ENCODE measurements at regions not wholly inside any gene's neighbourhood (a gene's known extent, or its start where the extent isn't known, plus 50 kb on each side); places are given as distances from the start of the nearest gene placed in this dataset.

DNA sequence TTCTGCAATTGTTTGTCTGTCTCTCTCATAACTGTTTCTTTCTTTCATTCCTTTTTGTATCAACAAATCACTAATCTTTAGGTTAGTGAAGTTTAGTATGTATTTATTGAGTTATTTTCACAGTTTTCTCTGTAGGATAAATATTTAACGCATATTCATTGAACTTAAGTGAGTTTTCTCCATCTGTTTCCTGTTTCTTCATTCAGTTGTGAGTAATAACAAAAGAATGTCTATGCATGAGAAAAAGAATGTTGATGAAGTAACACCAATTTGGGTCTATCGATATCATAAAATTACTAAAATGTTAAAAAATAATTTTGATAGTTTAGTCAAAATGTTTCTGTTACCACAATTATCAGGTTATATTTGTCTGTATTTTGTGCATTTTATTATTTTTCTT is 948.0 kb downstream of the DSC3 start:
- ATAC-seq (replicated peaks) (no peak), DNase-seq (no peak)
- Mint-ChIP-seq H3K27ac (no peak overlapping the region), H3K36me3 (no peaks in the 10 kb centered on the region), H3K4me3 (no peak overlapping the region), H3K4me1 (no peaks in the 10 kb centered on the region), H3K9me3 (peaks cover 0 to 3% of the 10 kb centered on the region in 2 donors), H3K27me3 (no peaks in the 10 kb centered on the region)

DNA sequence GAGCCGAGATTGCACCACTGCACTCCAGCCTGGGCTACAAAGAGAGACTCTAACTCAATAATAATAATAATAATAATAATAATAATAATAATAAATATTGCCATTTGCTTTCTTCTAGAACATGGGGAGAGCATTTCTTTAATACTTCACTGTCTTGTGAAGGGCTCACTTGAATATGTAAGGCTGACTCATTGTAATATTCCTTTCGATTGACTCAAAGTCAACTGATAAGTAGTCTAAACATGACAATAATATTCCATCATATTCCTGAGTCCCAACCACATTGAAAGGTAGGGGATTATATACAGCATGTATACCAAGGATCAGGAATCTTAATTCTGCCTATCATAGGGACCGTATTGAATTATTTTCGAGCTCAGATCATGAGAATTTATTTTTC is 949.2 kb downstream of the DSC3 start:
- Mint-ChIP-seq H3K4me3 (no peak overlapping the region), H3K36me3 (no peaks in the 10 kb centered on the region), H3K4me1 (no peaks in the 10 kb centered on the region), H3K27ac (no peak overlapping the region), H3K9me3 (peaks cover 0 to 3% of the 10 kb centered on the region in 2 donors), H3K27me3 (no peaks in the 10 kb centered on the region)
- DNase-seq (no peak), ATAC-seq (replicated peaks) (no peak)

DNA sequence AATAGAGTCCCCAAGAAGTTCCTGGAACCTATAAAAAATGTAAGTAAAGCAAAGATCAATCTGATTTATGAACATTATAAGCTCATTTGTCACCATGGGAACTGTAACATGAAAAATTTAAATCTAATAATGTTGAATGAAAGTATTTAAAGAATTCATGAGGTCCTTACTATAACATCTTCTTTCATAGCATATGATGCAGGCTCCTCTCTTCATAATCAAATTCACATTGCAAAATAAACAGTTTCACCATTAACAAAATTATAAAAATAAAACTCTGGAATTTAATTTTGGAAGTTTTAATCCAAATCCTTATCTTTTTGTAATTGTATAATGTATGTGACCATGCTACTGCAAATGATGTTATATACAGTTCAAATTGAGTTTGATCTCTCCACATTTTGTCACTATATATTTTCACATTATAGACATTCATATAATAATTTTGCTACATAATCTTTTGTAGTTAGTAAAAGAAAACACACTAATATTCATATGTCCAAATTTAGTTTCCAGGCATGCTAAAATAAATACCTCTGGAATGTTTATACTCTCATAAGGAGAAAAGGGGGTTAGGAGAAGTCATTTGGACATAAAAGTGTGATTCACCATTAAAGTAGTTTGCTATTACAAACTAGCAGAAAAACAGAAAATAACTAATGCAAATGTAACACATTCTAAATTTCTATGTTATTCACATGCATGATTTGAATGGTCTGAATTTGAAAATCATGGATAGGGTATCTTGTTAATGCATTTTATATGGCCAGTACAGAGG is 954.1 kb downstream of the DSC3 start:
- Mint-ChIP-seq H3K36me3 (no peaks in the 10 kb centered on the region), H3K9me3 (peaks cover 0 to 1% of the 10 kb centered on the region in 2 donors), H3K27me3 (no peaks in the 10 kb centered on the region), H3K4me1 (no peaks in the 10 kb centered on the region), H3K4me3 (no peak overlapping the region), H3K27ac (no peak overlapping the region)
- DNase-seq (no peak), ATAC-seq (replicated peaks) (no peak)

DNA sequence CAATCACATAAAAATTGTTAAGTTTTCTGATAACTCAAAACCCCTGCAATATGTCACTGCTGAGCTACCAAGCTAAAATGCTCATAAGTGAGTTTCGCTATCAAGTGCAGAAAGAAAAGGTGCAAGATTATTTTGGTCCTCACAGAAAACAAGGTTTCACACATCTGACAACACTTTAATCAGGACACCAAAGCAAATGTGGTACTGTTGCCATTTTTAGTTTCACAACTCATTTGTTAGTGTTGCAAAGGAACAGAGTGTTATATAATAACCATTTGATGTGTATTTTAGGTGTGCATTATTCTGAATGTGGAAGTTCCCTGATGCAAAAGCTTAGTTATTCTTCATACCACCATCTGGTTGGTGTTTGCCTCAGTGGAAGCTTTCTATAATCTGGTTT is 956.2 kb downstream of the DSC3 start:
- H3K27me3 Mint-ChIP-seq = no peaks in the 10 kb centered on the region
- H3K4me3 Mint-ChIP-seq = no peak overlapping the region
- no peak overlapping the region for H3K27ac Mint-ChIP-seq
- peaks cover 3 to 5% of the 10 kb centered on the region in 2 donors for H3K9me3 Mint-ChIP-seq
- no peaks in the 10 kb centered on the region for H3K4me1 Mint-ChIP-seq
- DNase-seq (no peak), ATAC-seq (replicated peaks) (no peak)
- no peaks in the 10 kb centered on the region for H3K36me3 Mint-ChIP-seq

DNA sequence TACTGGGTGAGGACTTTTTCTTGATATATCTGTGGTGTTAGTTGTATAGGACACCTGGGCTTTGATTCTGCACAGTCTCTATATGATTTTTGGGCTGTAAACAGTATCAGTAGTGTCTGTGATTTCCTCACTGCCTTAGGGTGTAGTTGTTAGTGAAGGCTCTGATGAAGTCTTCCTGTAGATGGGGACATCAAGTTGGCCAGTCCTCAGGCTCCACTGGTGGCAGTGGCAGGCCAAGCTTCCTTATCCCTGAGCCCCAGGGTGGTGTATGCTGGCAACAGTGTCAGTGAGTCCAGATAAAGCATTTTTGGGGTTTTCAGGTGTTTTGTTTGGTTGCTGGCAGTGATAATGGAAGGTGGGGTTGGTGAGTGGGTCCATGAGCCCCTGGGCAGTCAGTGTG is 961.4 kb downstream of the DSC3 start:
- no peak overlapping the region for H3K4me3 Mint-ChIP-seq
- ATAC-seq (replicated peaks) (no peak), DNase-seq (no peak)
- no peaks in the 10 kb centered on the region for H3K36me3 Mint-ChIP-seq
- no peak overlapping the region for H3K27ac Mint-ChIP-seq
- peaks cover 10 to 12% of the 10 kb centered on the region in 2 donors for H3K9me3 Mint-ChIP-seq
- H3K27me3 Mint-ChIP-seq = no peaks in the 10 kb centered on the region
- H3K4me1 Mint-ChIP-seq = no peaks in the 10 kb centered on the region

DNA sequence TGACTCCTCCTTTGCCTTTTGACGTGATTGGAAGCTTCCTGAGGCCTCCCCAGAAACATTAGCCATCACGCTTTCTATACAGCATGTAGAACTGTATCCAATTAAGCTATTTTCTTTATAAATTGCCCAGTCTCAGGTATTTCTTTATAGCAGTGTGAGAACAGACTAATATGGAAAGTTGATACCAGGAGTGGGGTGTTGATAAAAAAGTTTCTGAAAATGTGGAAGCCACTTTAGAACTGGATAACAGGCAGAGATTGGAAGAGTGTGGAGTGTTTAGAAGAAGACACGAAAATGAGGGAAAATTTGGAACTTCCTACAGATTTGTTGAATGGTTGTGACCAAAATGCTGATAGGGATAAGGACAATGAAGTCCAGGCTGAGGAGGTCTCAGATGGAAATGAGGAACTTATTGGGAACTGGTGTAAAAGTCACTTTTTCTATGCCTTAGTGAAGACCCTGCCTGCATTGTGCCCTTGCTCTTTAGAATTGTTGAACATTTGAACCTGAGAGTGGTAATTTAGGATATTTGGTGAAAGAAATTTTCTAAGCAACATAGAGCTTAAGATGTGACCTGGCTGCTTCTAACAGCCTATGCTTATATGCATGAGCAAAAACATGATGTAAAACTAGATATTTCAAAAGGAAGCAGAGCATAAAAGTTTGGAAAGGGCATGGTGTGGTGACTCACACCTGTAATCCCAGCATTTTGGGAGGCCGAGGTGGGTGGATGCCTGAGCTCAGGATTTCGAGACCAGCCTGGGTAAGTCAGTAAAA is 969.7 kb downstream of the DSC3 start:
- H3K27me3 Mint-ChIP-seq = no peaks in the 10 kb centered on the region
- ATAC-seq (replicated peaks) = no peak
- no peak overlapping the region for H3K4me3 Mint-ChIP-seq
- DNase-seq = no peak
- H3K36me3 Mint-ChIP-seq = no peaks in the 10 kb centered on the region
- peaks cover 14 to 18% of the 10 kb centered on the region in 2 donors for H3K9me3 Mint-ChIP-seq
- no peak overlapping the region for H3K27ac Mint-ChIP-seq
- no peaks in the 10 kb centered on the region for H3K4me1 Mint-ChIP-seq

DNA sequence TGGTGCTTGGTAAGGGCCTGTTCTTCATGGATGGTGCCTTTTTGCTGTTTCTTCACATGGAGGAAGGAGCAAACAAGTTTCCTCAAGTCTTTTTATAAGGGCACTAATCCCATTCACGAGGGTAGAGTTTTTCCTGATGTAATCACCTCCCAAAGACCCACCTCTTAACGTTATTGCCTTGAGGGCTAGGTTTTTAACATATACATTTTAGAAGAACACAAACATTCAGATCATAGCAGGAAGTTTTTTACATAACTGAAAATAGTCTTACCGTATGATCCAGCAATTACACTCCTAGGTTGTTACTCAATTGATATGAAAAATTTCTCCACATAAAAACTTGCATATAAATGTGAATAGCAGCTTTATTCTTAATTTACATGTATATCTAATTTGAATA is 976.3 kb downstream of the DSC3 start:
- Mint-ChIP-seq H3K4me3 (no peak overlapping the region), H3K36me3 (no peaks in the 10 kb centered on the region), H3K27me3 (no peaks in the 10 kb centered on the region), H3K9me3 (peaks cover 11 to 17% of the 10 kb centered on the region in 2 donors), H3K4me1 (no peaks in the 10 kb centered on the region), H3K27ac (no peak overlapping the region)
- no peak for DNase-seq
- ATAC-seq (replicated peaks) = no peak

DNA sequence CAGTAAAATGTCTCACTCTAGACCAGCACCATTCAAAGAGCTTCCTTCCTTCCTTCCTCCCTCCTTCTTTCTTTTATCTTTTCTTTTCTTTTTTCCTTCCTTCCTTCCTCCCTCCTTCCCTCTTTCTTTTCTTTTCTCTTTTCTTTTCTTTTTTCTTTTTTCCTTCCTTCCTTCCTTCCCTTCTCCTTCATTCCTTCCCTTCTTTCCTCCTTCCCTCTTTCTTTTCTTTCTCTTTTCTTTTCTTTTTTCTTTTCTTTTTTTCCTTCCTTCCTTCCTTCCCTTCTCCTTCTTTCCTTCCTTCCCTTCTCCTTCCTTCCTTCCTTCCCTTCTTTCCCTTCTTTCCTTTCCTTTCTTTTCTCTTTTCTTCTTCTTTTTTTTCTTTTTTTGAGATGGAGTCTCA is 985.1 kb downstream of the DSC3 start:
- ATAC-seq (replicated peaks) (no peak), DNase-seq (no peak)
- Mint-ChIP-seq H3K27me3 (no peaks in the 10 kb centered on the region), H3K4me1 (no peaks in the 10 kb centered on the region), H3K4me3 (no peak overlapping the region), H3K9me3 (peaks cover 5 to 6% of the 10 kb centered on the region in 2 donors), H3K27ac (no peak overlapping the region), H3K36me3 (no peaks in the 10 kb centered on the region)

DNA sequence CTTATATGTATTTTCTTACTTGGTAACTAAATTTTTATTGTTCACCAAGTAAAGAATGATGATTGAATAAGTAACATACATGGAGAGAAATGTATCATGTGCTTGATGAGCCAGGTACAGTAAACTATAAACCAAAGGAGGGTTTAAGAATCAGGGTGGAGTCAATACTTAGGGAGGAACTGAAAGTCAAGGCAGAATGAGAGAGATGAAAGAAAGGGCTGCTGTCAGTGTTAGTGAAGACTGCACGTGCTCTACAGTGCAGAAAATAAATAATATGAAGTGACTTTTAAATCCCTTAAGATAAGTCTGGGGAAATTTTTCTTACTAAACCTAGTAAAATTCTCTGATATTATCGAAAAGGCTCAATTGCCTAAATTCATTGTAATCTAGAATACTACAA is 986.0 kb downstream of the DSC3 start:
- Mint-ChIP-seq H3K4me3 (no peak overlapping the region), H3K9me3 (peaks cover 5% of the 10 kb centered on the region in 2 donors), H3K27ac (no peak overlapping the region), H3K36me3 (no peaks in the 10 kb centered on the region), H3K27me3 (no peaks in the 10 kb centered on the region), H3K4me1 (no peaks in the 10 kb centered on the region)
- no peak for DNase-seq
- ATAC-seq (replicated peaks) = no peak

DNA sequence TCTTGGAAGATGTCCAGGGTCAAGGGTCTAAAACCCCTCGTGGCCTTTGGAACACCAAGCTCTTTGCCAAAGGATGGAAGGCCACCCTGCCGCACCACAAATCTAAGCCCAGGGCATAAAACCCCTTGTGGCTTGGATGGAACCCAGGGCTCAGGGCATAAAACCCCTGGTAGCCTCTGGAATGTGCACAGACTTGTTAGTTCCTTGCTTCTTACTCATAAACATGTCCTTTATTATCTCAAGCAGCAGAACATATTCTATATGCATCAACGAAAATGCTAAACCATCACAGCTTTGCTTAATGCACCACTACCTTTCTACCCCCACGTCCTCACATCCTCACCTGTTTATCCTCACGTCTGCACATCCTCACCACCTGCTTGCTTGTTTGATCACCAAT is 998.0 kb downstream of the DSC3 start:
- Mint-ChIP-seq H3K4me1 (no peaks in the 10 kb centered on the region), H3K9me3 (no peaks in the 10 kb centered on the region), H3K27me3 (no peaks in the 10 kb centered on the region), H3K36me3 (no peaks in the 10 kb centered on the region), H3K4me3 (no peak overlapping the region), H3K27ac (no peak overlapping the region)
- DNase-seq = no peak
- ATAC-seq (replicated peaks) = no peak

DNA sequence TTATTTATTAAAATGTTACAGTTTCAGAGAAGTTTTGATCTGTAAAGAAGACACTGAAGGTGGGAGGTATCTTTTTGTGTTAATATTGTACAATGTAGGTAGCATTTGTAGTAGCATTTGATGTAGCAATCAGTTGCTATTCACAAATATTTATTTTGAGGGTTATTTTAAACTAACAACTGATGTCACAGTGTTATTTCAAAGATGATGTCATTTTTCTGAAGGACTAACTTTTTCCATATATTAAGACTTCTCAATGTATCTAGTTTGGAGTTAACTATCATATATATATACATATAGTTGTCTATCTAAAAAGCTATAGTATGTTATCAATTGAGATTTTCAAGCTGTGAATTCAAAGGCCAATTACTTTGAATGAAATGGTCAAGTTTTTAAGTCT is 1003.3 kb downstream of the DSC3 start:
- no peak for DNase-seq

DNA sequence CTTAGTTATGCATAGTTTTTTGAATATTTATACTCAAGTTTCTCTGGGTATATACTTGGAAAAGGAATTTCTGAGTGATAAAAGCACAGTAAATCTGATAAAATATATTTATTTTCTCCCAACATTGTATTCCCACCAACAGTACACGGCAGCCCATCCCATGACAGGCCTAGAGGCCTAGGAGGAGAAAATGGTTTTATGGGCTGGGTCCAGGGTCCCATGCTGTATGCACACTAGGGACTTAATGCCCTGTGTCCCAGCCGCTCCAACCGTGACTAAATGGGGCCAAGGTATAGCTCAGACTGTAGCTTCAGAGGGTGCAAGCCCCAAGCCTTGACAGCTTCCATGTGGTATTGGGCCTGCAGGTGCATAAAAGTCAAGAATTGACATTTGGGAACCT is 1007.7 kb downstream of the DSC3 start:
- DNase-seq (no peak), ATAC-seq (replicated peaks) (no peak)
- Mint-ChIP-seq H3K27me3 (no peaks in the 10 kb centered on the region), H3K27ac (no peak overlapping the region), H3K9me3 (peaks cover 8 to 9% of the 10 kb centered on the region in 2 donors), H3K4me1 (no peaks in the 10 kb centered on the region), H3K4me3 (no peak overlapping the region), H3K36me3 (no peaks in the 10 kb centered on the region)

More for the DNA sequence above, 1003.3 kb downstream of the DSC3 start:
- H3K27ac Mint-ChIP-seq = no peak overlapping the region
- no peaks in the 10 kb centered on the region for H3K27me3 Mint-ChIP-seq
- H3K9me3 Mint-ChIP-seq = peaks cover 0 to 9% of the 10 kb centered on the region in 2 donors
- no peak for ATAC-seq (replicated peaks)
- H3K4me3 Mint-ChIP-seq = no peak overlapping the region
- no peaks in the 10 kb centered on the region for H3K4me1 Mint-ChIP-seq
- no peaks in the 10 kb centered on the region for H3K36me3 Mint-ChIP-seq

DNA sequence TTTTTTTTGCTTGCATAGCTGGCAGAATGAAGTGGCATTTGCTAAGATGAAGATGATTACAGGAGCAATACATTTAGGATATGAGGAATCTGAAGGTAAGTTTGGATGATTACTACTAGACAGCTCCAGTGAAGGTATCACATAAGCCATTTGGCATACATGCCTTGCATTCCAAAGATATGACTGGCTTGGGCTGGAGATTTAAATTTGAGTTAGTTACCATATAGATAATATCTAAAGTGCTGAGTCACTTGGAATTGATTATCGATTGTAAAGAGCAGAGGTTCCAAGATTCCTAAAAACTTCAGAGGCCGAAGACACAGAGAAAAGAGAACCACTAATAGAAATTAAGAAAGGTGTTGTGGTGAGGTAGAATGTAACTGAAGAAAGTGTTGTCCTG is 1026.4 kb downstream of the DSC3 start:
- no peak overlapping the region for H3K4me3 Mint-ChIP-seq
- ATAC-seq (replicated peaks) = no peak
- peaks cover 0 to 2% of the 10 kb centered on the region in 2 donors for H3K9me3 Mint-ChIP-seq
- no peaks in the 10 kb centered on the region for H3K4me1 Mint-ChIP-seq
- H3K27ac Mint-ChIP-seq = no peak overlapping the region
- no peaks in the 10 kb centered on the region for H3K36me3 Mint-ChIP-seq
- H3K27me3 Mint-ChIP-seq = no peaks in the 10 kb centered on the region
- no peak for DNase-seq

DNA sequence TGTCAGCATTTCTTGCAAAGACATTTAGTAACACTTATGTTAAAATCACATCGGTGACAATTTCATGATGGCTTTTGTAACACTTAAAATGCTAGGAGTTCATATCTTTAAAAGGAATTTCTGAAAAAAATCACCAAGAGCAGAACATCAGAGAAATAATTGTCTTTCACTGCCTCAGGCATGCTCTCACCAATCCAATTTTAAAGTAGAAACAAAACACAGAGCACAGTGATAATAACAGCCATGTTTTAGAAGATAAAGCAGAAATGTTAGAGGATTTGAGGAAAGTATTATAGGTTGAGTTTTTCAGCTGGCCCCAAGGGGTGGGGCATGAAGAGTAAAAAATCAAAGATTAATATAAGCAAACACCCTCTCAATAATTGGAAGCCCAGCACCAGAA is 1037.6 kb downstream of the DSC3 start:
- Mint-ChIP-seq H3K27ac (no peak overlapping the region), H3K36me3 (no peaks in the 10 kb centered on the region), H3K4me1 (no peaks in the 10 kb centered on the region), H3K4me3 (no peak overlapping the region), H3K27me3 (no peaks in the 10 kb centered on the region), H3K9me3 (no peaks in the 10 kb centered on the region)
- no peak for ATAC-seq (replicated peaks)
- no peak for DNase-seq

DNA sequence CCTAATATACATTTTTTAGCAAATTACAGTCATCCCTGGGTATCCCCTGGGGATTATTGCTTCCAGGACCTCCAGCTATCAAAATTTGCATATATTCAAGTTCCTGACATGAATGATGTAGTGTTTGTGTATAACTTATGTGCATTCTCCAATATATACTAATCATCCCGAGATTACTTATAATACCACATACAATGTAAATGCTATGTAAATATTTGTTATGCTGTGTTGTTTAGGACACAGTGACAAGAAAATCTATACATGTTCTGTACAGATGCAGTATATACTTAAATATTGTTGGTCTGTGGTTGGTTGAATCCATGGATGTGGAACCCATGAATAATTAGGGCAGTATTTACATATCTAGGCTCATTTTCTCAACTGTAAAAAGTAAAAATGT is 1060.3 kb downstream of the DSC3 start:
- no peak overlapping the region for H3K27ac Mint-ChIP-seq
- ATAC-seq (replicated peaks) = no peak
- H3K4me3 Mint-ChIP-seq = no peak overlapping the region
- H3K36me3 Mint-ChIP-seq = no peaks in the 10 kb centered on the region
- no peak for DNase-seq
- H3K4me1 Mint-ChIP-seq = no peaks in the 10 kb centered on the region
- H3K9me3 Mint-ChIP-seq = peaks cover 0 to 2% of the 10 kb centered on the region in 2 donors
- no peaks in the 10 kb centered on the region for H3K27me3 Mint-ChIP-seq
